BLaER1 (cell line): ENCODE measurements at regions not wholly inside any gene's neighbourhood (a gene's known extent, or its start where the extent isn't known, plus 50 kb on each side); places are given as distances from the start of the nearest gene placed in this dataset.

Source experiments
- H3K27ac ChIP-seq: shearing (Covaris generic); formaldehyde crosslinking; 2 replicates; pipeline ENCODE4 v1.8.1; 2022
- H3K27me3 ChIP-seq: shearing (Covaris generic); formaldehyde crosslinking; 2 replicates; pipeline ENCODE4 v1.8.1; 2022
- H3K36me3 ChIP-seq: shearing (Covaris generic); formaldehyde crosslinking; 2 replicates; pipeline ENCODE4 v1.8.1; 2022
- H3K4me1 ChIP-seq: shearing (Covaris generic); formaldehyde crosslinking; 2 replicates; pipeline ENCODE4 v1.8.1; 2022
- H3K4me2 ChIP-seq: shearing (Covaris generic); formaldehyde crosslinking; 2 replicates; pipeline ENCODE4 v1.8.1; 2022
- H3K4me3 ChIP-seq: shearing (Covaris generic); formaldehyde crosslinking; 2 replicates; pipeline ENCODE4 v1.8.1; 2022
- H3K9ac ChIP-seq: shearing (Covaris generic); formaldehyde crosslinking; 2 replicates; pipeline ENCODE4 v1.8.1; 2022
- H3K9me3 ChIP-seq: shearing (Covaris generic); formaldehyde crosslinking; 2 replicates; pipeline ENCODE4 v1.8.1; 2022
- H4K20me1 ChIP-seq: shearing (Covaris generic); formaldehyde crosslinking; 2 replicates; pipeline ENCODE4 v1.8.1; 2022
- Cebpa-rat ChIP-seq: shearing (Covaris generic); IDR thresholded peaks from 2 replicates; pipeline ENCODE4 v1.8.1; 2022

- H3K27me3 ChIP-seq: no peaks in the 10 kb centered on the region
- TF ChIP-seq Cebpa-rat: no peak
- no peak overlapping the region for H3K9ac ChIP-seq
- no peak overlapping the region for H3K4me3 ChIP-seq
- no peaks in the 10 kb centered on the region for H3K9me3 ChIP-seq
- no peaks in the 10 kb centered on the region for H3K36me3 ChIP-seq
- no peak overlapping the region for H3K27ac ChIP-seq
- H4K20me1 ChIP-seq: no peaks in the 10 kb centered on the region
- no peak overlapping the region for H3K4me2 ChIP-seq
- no peaks in the 10 kb centered on the region for H3K4me1 ChIP-seq
These were observed 55.7 kb upstream of the PHACTR2 start for GRCh38 chr6:143621876-143622605.

DNA sequence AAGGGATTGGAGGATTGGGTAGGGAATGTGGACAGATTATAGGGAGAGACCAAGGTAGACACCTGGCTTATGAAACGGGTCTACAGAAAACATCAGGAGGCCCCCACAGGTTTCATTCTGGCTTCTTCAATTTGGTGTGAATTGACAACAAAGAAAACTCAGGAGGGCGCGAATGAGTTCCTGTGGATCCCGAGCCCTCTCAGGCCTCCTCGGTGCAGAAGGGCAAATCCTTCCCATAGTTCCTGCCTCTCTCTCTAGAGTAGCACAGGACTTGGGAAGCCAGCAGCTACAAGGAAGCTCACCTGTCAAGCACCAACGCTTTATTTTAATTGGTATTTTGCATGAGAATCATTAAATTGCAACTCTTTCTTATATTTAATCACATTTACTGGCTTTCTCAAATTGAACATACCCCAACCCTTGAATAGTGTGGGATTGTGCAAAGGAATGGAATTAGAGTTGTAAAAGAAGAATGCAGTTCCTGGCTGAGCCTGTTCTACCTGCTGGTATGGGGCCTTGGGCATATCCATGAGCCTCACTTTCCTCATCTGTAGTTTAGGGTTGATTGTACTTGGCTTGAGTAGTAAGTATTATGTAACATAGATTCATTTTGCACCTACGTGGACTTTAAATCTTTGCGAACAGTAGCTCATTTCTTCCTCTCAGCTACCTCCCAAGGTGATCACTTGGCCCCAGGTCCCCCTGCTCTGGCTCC, 56.4 kb upstream of the PHACTR2 start:
- H3K4me3 ChIP-seq: no peak overlapping the region
- H3K9ac ChIP-seq: no peak overlapping the region
- no peak overlapping the region for H3K4me2 ChIP-seq
- H4K20me1 ChIP-seq: no peaks in the 10 kb centered on the region
- H3K4me1 ChIP-seq: no peaks in the 10 kb centered on the region
- no peaks in the 10 kb centered on the region for H3K9me3 ChIP-seq
- H3K36me3 ChIP-seq: no peaks in the 10 kb centered on the region
- H3K27me3 ChIP-seq: no peaks in the 10 kb centered on the region
- H3K27ac ChIP-seq: no peak overlapping the region
- no peak for TF ChIP-seq Cebpa-rat

DNA sequence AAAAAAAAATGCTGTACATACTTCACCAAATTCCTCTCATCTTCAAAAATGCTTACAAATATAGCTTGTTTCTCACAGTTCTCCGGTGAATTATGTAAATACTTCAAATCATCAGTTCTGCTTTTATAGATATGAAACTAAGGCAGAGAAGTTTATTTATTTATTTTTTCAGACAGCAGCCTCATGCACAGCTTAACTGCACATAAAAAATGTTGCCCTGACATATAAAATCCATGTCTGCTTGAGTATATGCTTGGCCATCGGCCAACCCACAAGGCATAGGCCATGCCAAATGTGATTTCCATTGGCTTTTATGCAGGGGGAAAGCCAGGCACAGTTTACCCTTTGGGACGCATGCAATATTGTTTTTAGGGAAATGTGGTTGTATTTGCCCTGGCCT, 57.3 kb upstream of the PHACTR2 start:
- no peak overlapping the region for H3K4me2 ChIP-seq
- no peaks in the 10 kb centered on the region for H3K9me3 ChIP-seq
- no peaks in the 10 kb centered on the region for H3K27me3 ChIP-seq
- H3K27ac ChIP-seq: no peak overlapping the region
- H3K4me3 ChIP-seq: no peak overlapping the region
- TF ChIP-seq Cebpa-rat: no peak
- no peaks in the 10 kb centered on the region for H3K36me3 ChIP-seq
- no peaks in the 10 kb centered on the region for H4K20me1 ChIP-seq
- H3K4me1 ChIP-seq: no peaks in the 10 kb centered on the region
- no peak overlapping the region for H3K9ac ChIP-seq

DNA sequence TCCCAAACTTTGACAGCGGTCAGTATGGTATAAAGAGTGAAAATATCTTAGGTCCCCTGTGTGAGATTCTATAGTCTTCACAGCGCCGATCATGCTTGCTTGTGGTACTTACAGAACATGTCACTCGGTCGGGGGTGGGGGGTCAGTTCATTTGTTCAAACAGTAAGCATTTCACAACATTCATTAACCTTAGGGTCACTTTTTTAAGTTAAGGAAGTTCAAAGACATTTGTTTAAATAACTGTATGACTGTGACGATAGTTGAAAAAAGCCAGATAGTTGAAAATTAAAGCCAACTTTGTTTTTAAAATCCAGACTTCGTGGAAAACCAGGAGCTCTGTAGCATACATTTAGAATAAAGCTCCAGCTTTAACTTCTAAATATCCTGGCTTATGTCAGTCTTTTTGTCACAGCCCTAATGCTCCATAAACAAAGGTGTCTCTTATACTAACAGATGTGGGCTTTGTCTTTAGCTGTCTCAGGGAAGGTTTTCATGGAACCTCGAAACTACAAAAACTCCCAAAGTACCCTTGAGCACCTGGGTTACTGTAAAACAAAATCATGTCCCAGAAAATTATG, 57.9 kb upstream of the PHACTR2 start:
- no peaks in the 10 kb centered on the region for H3K36me3 ChIP-seq
- H3K27me3 ChIP-seq: no peaks in the 10 kb centered on the region
- H3K4me2 ChIP-seq: no peak overlapping the region
- no peak overlapping the region for H3K4me3 ChIP-seq
- no peaks in the 10 kb centered on the region for H4K20me1 ChIP-seq
- TF ChIP-seq Cebpa-rat: no peak
- no peaks in the 10 kb centered on the region for H3K9me3 ChIP-seq
- H3K9ac ChIP-seq: no peak overlapping the region
- H3K4me1 ChIP-seq: no peaks in the 10 kb centered on the region
- H3K27ac ChIP-seq: no peak overlapping the region

GRCh38 chr6:143616741-143617140, 61.0 kb upstream of the PHACTR2 start:
- H3K27ac ChIP-seq: no peak overlapping the region
- no peak for TF ChIP-seq Cebpa-rat
- no peaks in the 10 kb centered on the region for H3K36me3 ChIP-seq
- peaks cover 17% of the 10 kb centered on the region for H3K4me1 ChIP-seq
- H3K27me3 ChIP-seq: no peaks in the 10 kb centered on the region
- H3K9me3 ChIP-seq: peaks cover 4% of the 10 kb centered on the region; the same call in 1 of the 2 replicates
- H3K4me2 ChIP-seq: no peak overlapping the region
- H3K9ac ChIP-seq: no peak overlapping the region
- no peaks in the 10 kb centered on the region for H4K20me1 ChIP-seq
- H3K4me3 ChIP-seq: no peak overlapping the region

DNA sequence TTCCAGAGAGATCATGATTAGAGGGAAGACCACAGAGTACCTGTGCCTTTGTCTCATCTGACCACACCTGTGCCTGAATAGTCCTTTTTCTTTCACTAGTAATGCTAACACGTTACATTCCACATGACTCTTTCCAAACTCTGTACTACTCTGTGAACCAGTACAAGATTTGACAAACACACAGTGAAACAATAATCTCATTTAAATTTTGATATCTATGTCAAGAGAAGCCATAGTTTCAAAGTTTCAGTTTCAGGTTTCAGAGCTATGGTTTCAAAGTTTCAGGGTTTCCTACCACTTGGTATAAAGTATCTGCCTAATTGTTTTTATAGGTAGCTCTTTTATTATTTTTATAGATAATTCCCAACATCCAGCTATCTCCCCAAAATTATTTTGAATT, 62.0 kb upstream of the PHACTR2 start:
- Histone ChIP-seq H3K9ac (no peak overlapping the region), H3K36me3 (no peaks in the 10 kb centered on the region), H4K20me1 (no peaks in the 10 kb centered on the region), H3K4me3 (no peak overlapping the region), H3K4me1 (peaks cover 20% of the 10 kb centered on the region), H3K9me3 (peaks cover 4% of the 10 kb centered on the region; the same call in 1 of the 2 replicates), H3K27me3 (no peaks in the 10 kb centered on the region), H3K4me2 (no peak overlapping the region), H3K27ac (no peak overlapping the region)
- no peak for TF ChIP-seq Cebpa-rat

GRCh38 chr6:143614235-143614634, 63.5 kb upstream of the PHACTR2 start:
- Histone ChIP-seq H3K9ac (no peak overlapping the region), H3K4me1 (peaks cover 20% of the 10 kb centered on the region), H3K4me2 (peak overlapping the region; percentile 76), H3K27me3 (no peaks in the 10 kb centered on the region), H3K36me3 (no peaks in the 10 kb centered on the region), H3K4me3 (no peak overlapping the region), H3K27ac (no peak overlapping the region), H3K9me3 (peaks cover 4% of the 10 kb centered on the region; the same call in 1 of the 2 replicates), H4K20me1 (no peaks in the 10 kb centered on the region)
- no peak for TF ChIP-seq Cebpa-rat

- H3K4me2 ChIP-seq: peak overlapping the region; percentile 76
- TF ChIP-seq Cebpa-rat: no peak
- peaks cover 4% of the 10 kb centered on the region; the same call in 1 of the 2 replicates for H3K9me3 ChIP-seq
- H3K27ac ChIP-seq: no peak overlapping the region
- no peaks in the 10 kb centered on the region for H3K36me3 ChIP-seq
- H3K4me1 ChIP-seq: peaks cover 20% of the 10 kb centered on the region
- no peaks in the 10 kb centered on the region for H4K20me1 ChIP-seq
- H3K4me3 ChIP-seq: no peak overlapping the region
- H3K27me3 ChIP-seq: no peaks in the 10 kb centered on the region
- no peak overlapping the region for H3K9ac ChIP-seq
These were observed 64.0 kb upstream of the PHACTR2 start for GRCh38 chr6:143613749-143614148.

- no peak overlapping the region for H3K4me3 ChIP-seq
- no peaks in the 10 kb centered on the region for H3K36me3 ChIP-seq
- no peak for TF ChIP-seq Cebpa-rat
- H3K4me2 ChIP-seq: no peak overlapping the region
- no peaks in the 10 kb centered on the region for H4K20me1 ChIP-seq
- no peaks in the 10 kb centered on the region for H3K27me3 ChIP-seq
- H3K9me3 ChIP-seq: peaks cover 4% of the 10 kb centered on the region; the same call in 1 of the 2 replicates
- no peak overlapping the region for H3K9ac ChIP-seq
- H3K27ac ChIP-seq: no peak overlapping the region
- peaks cover 20% of the 10 kb centered on the region for H3K4me1 ChIP-seq
These were observed 65.6 kb upstream of the PHACTR2 start for GRCh38 chr6:143612186-143612585.

DNA sequence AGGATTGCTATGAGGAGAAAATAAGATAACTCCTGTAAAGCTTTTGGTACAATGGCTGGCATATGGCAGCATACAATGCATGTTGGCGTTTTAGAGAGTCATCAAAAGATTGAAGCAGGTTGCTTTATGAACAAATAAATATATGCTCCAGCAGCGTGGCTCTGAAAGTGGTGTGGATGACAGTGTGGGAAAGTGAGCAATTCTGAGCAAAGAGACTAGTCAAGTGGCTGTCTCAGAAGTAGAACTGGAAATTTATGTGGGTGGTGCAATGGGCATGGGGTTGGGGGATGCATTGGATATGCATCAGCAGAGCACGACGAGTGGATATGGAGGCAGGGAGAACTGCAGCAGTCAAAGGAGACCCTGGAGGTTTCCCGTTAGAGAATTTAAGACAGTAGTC, 66.2 kb upstream of the PHACTR2 start:
- Histone ChIP-seq H3K36me3 (no peaks in the 10 kb centered on the region), H4K20me1 (no peaks in the 10 kb centered on the region), H3K4me3 (no peak overlapping the region), H3K9ac (no peak overlapping the region), H3K27me3 (no peaks in the 10 kb centered on the region), H3K4me2 (no peak overlapping the region), H3K9me3 (peaks cover 4% of the 10 kb centered on the region; the same call in 1 of the 2 replicates), H3K27ac (no peak overlapping the region), H3K4me1 (peaks cover 20% of the 10 kb centered on the region)
- no peak for TF ChIP-seq Cebpa-rat
